Smooth muscle cell (in vitro differentiated cells): ENCODE measurements at regions not wholly inside any gene's neighbourhood (a gene's known extent, or its start where the extent isn't known, plus 50 kb on each side); places are given as distances from the start of the nearest gene placed in this dataset.
"Not testable (repeated sequence)": the region's sequence is repeated elsewhere in the genome, so short reads cannot be mapped to it uniquely, and the experiment has no call there.

Experiments used
- DNase-seq: peaks from one replicate; lab custom pipeline; 2025; ENCODE audit not compliant: unreplicated experiment; lab: John Stamatoyannopoulos, UW
- H2AFZ ChIP-seq: fragments of 200-600 bp; sonication (generic); 2 replicates; pipeline ENCODE4 v1.6.0; 2016; ENCODE audit warnings: antibody characterized with exemption, low read depth, mild to moderate bottlenecking
- H3F3A ChIP-seq: fragments of 200-600 bp; sonication (generic); 2 replicates; pipeline ENCODE4 v1.6.0; 2017; ENCODE audit warnings: antibody characterized with exemption, low read depth
- H3K27ac ChIP-seq: fragments of 200-600 bp; sonication (generic); 2 replicates; pipeline ENCODE4 v1.5.1; 2016; ENCODE audit warnings: low read depth, mild to moderate bottlenecking
- H3K27me3 ChIP-seq: fragments of 200-600 bp; sonication (generic); 2 replicates; pipeline ENCODE4 v1.6.1; 2016; ENCODE audit warnings: low read depth, mild to moderate bottlenecking
- H3K36me3 ChIP-seq: fragments of 200-600 bp; sonication (generic); 2 replicates; pipeline ENCODE4 v1.5.1; 2016; ENCODE audit warnings: low read depth
- H3K4me1 ChIP-seq: fragments of 200-600 bp; sonication (generic); 2 replicates; pipeline ENCODE4 v1.5.1; 2016; ENCODE audit warnings: low read depth
- H3K4me2 ChIP-seq: fragments of 200-600 bp; sonication (generic); 2 replicates; pipeline ENCODE4 v1.6.0; 2016; ENCODE audit warnings: mild to moderate bottlenecking
- H3K4me3 ChIP-seq: fragments of 200-600 bp; sonication (generic); 2 replicates; pipeline ENCODE4 v1.5.1; 2016; ENCODE audit warnings: mild to moderate bottlenecking
- H3K79me2 ChIP-seq: fragments of 200-600 bp; sonication (generic); 2 replicates; pipeline ENCODE4 v1.6.0; 2016; ENCODE audit warnings: low read depth, mild to moderate bottlenecking
- H3K9ac ChIP-seq: fragments of 200-600 bp; sonication (generic); 2 replicates; pipeline ENCODE4 v1.6.0; 2016; ENCODE audit warnings: low read depth
- H3K9me3 ChIP-seq: fragments of 200-600 bp; sonication (generic); replicated peaks from 2 replicates; pipeline ENCODE4 v1.5.1; 2016; ENCODE audit warnings: low read depth
- H4K20me1 ChIP-seq: fragments of 200-600 bp; sonication (generic); 2 replicates; pipeline ENCODE4 v1.6.0; 2016; ENCODE audit warnings: low read depth
- CTCF ChIP-seq: fragments of 200-600 bp; sonication (generic); IDR thresholded peaks from 2 replicates; pipeline ENCODE4 v1.5.1; 2017; ENCODE audit warnings: borderline replicate concordance, mild to moderate bottlenecking, antibody characterized with exemption; ENCODE audit not compliant: insufficient read depth, poor library complexity, severe bottlenecking
- WGBS: methylation state at CpG from one replicate; pipeline ENCODE4 v1.1.7; 2016; ENCODE audit warnings: low lambda C conversion rate; 5-methylcytosine and 5-hydroxymethylcytosine counted together

GRCh38 chr6:141195251-141195832, 937.4 kb upstream of the GJE1 start:
- Histone ChIP-seq H3K36me3 (no peaks in the 10 kb centered on the region), H3K4me1 (no peaks in the 10 kb centered on the region), H3K9me3 (no peaks in the 10 kb centered on the region), H3F3A (no peaks in the 10 kb centered on the region), H4K20me1 (no peaks in the 10 kb centered on the region), H2AFZ (no peak overlapping the region), H3K4me2 (no peak overlapping the region), H3K4me3 (no peak overlapping the region), H3K79me2 (no peaks in the 10 kb centered on the region), H3K27me3 (no peaks in the 10 kb centered on the region), H3K27ac (no peak overlapping the region), H3K9ac (no peak overlapping the region)
- TF ChIP-seq CTCF, result no peak
- 81% methylated on average over 6 of the region's 6 CpGs for WGBS
- DNase-seq, result no peak

GRCh38 chr6:141183368-141183767, 949.4 kb upstream of the GJE1 start:
- no peaks in the 10 kb centered on the region for H3K4me1 ChIP-seq
- no peak overlapping the region for H3K9ac ChIP-seq
- TF ChIP-seq CTCF, result no peak
- no peak overlapping the region for H3K4me3 ChIP-seq
- no peaks in the 10 kb centered on the region for H3K36me3 ChIP-seq
- no peak overlapping the region for H3K4me2 ChIP-seq
- H2AFZ ChIP-seq, result no peak overlapping the region
- no peaks in the 10 kb centered on the region for H4K20me1 ChIP-seq
- H3F3A ChIP-seq, result no peaks in the 10 kb centered on the region
- 91% methylated on average over 9 of the region's 9 CpGs for WGBS
- H3K9me3 ChIP-seq, result no peaks in the 10 kb centered on the region
- H3K27me3 ChIP-seq, result no peaks in the 10 kb centered on the region
- no peak overlapping the region for H3K27ac ChIP-seq
- no peak for DNase-seq
- no peaks in the 10 kb centered on the region for H3K79me2 ChIP-seq

GRCh38 chr6:141175458-141175857, 957.3 kb upstream of the GJE1 start:
- not testable (repeated sequence) for H3K27me3 ChIP-seq, H3K4me3 ChIP-seq, H3K4me1 ChIP-seq, H3K27ac ChIP-seq, DNase-seq, H3K4me2 ChIP-seq, H3K79me2 ChIP-seq, H3K9me3 ChIP-seq, H4K20me1 ChIP-seq, H3K36me3 ChIP-seq, H3K9ac ChIP-seq, H2AFZ ChIP-seq, H3F3A ChIP-seq
- 94% methylated on average over 5 of the region's 5 CpGs for WGBS

GRCh38 chr6:141174932-141175331, 957.8 kb upstream of the GJE1 start:
- H3K4me1 ChIP-seq, result peaks cover 2% of the 10 kb centered on the region

More at GRCh38 chr6:141174932-141175331, 957.8 kb upstream of the GJE1 start:
- 94% methylated on average over 18 of the region's 18 CpGs for WGBS
- DNase-seq, result no peak
- H3K4me3 ChIP-seq, result no peak overlapping the region
- no peaks in the 10 kb centered on the region for H3K79me2 ChIP-seq
- H3F3A ChIP-seq, result no peaks in the 10 kb centered on the region
- H3K27ac ChIP-seq, result no peak overlapping the region
- no peak overlapping the region for H3K4me2 ChIP-seq
- TF ChIP-seq CTCF, result no peak
- no peaks in the 10 kb centered on the region for H3K27me3 ChIP-seq
- no peaks in the 10 kb centered on the region for H3K36me3 ChIP-seq
- H3K9ac ChIP-seq, result no peak overlapping the region
- H4K20me1 ChIP-seq, result no peaks in the 10 kb centered on the region
- no peaks in the 10 kb centered on the region for H3K9me3 ChIP-seq
- H2AFZ ChIP-seq, result no peak overlapping the region
